Caco-2 (cell line): ENCODE measurements at regions not wholly inside any gene's neighbourhood (a gene's known extent, or its start where the extent isn't known, plus 50 kb on each side); places are given as distances from the start of the nearest gene placed in this dataset.

Source experiments
- BruUV-seq: library from RNA; stranded (reverse); fragments of 400-500 nt; replicated peaks from 2 replicates; lab custom pipeline; 2021; lab: Mats Ljungman, UMichigan
- CTCF ChIA-PET: fragments of 300-600 bp; sonication (Branson Sonifier 250); formaldehyde crosslinking; loops from one replicate; lab custom pipeline; 2022; ENCODE audit warnings: antibody characterized with exemption; lab: Charles Lee
- POLR2A ChIA-PET: fragments of 300-600 bp; sonication (Branson Sonifier 250); formaldehyde crosslinking; loops from one replicate; lab custom pipeline; 2022; ENCODE audit warnings: antibody characterized with exemption; lab: Charles Lee
- DNase-seq, 2 experiments: peaks; one replicate each; pipeline versions ENCODE4 v3.0.0 to v3.0.0-alpha.2; 2020 to 2022
- H3K27me3 ChIP-seq: replicated peaks from 2 replicates; pipeline ENCODE4 v1.6.0; 2011; ENCODE audit warnings: low read length; ENCODE audit not compliant: control insufficient read depth, insufficient read depth
- H3K36me3 ChIP-seq: 2 replicates; pipeline ENCODE4 v1.5.1; 2011; ENCODE audit warnings: low read length; ENCODE audit not compliant: control insufficient read depth, insufficient read depth
- H3K4me1 ChIP-seq: fragments of 250-450 bp; sonication (Bioruptor Pico); 2 replicates; pipeline ENCODE4 v1.5.1; 2020; ENCODE audit warnings: mild to moderate bottlenecking
- H3K4me3 ChIP-seq: 2 replicates; pipeline ENCODE4 v1.5.1; 2011; ENCODE audit warnings: low read depth, mild to moderate bottlenecking, control low read depth, low read length
- H3K9me3 ChIP-seq: fragments of 250-450 bp; sonication (Bioruptor Pico); 2 replicates; pipeline ENCODE4 v1.5.1; 2020; ENCODE audit warnings: mild to moderate bottlenecking, moderate library complexity
- H3K27ac Mint-ChIP-seq: one replicate; pipeline ENCODE4 v1.8.0; 2022; ENCODE audit warnings: mixed read lengths; ENCODE audit not compliant: unreplicated experiment
- H3K27me3 Mint-ChIP-seq: one replicate; pipeline ENCODE4 v1.8.0; 2022; ENCODE audit warnings: mixed read lengths; ENCODE audit not compliant: insufficient read depth, unreplicated experiment
- H3K36me3 Mint-ChIP-seq: one replicate; pipeline ENCODE4 v1.8.0; 2022; ENCODE audit warnings: mild to moderate bottlenecking, mixed read lengths; ENCODE audit not compliant: insufficient read depth, unreplicated experiment
- H3K4me1 Mint-ChIP-seq: one replicate; pipeline ENCODE4 v1.8.0; 2022; ENCODE audit warnings: low read depth, mixed read lengths; ENCODE audit not compliant: unreplicated experiment
- H3K4me3 Mint-ChIP-seq: one replicate; pipeline ENCODE4 v1.8.0; 2022; ENCODE audit warnings: mild to moderate bottlenecking, moderate library complexity, mixed read lengths; ENCODE audit not compliant: unreplicated experiment
- H3K9me3 Mint-ChIP-seq: one replicate; pipeline ENCODE4 v1.8.0; 2022; ENCODE audit warnings: mixed read lengths; ENCODE audit not compliant: unreplicated experiment
- intact Hi-C: fragments of 100-400 bp; cut with micrococcal nuclease; formaldehyde crosslinking; loops from one replicate; pipeline ENCODE4 v1.10.0; 2022; ENCODE audit not compliant: unreplicated experiment
- TF ChIP-seq, protein P1 (sequence below), 2 experiments: fragments of 200-600 bp in 1 of 2; IDR thresholded peaks; 1 replicate in 1 of 2; 2 replicates in 1 of 2; pipeline versions ENCODE4 v1.5.1 to v1.8.0; 2011 to 2022; ENCODE audit warnings: antibody characterized with exemption in 1 of 2, control low read depth in 1 of 2, inconsistent platforms in 1 of 2, low read depth in 1 of 2, low read length in 1 of 2, mild to moderate bottlenecking in 1 of 2, moderate library complexity in 1 of 2; ENCODE audit not compliant: insufficient read depth in 1 of 2, severe bottlenecking in 1 of 2, unreplicated experiment in 1 of 2

DNA sequence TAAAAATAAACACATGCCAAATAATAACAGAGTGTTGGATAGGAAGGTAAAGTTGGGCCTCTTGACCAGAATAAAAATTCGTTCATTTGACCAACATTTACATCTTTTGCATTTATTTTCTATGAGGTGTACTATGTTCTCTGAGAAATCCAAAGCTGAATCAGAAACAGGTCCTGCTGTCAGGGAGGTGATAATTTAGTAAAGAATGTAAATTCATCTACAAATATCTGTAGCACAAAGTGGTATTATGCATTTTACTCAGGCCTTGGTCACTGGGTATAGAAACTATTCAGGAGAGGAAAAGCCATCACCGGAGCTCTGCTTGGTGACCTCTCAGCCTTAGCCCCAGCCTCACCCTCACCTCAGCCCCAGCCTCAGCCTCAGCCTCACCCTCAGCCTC lies 208.9 kb downstream of the SPP2 start:
- no TSS peak for BruUV-seq
- intact Hi-C loops, result loop anchor here (5.0 kb wide), 2 partner anchors 47 to 243 kb away; no protein-coding TSS in a partner anchor
- ChIA-PET POLR2A (no interaction called here), CTCF (no interaction called here)
- no peak for DNase-seq
- Mint-ChIP-seq H3K4me3 (no peak overlapping the region), H3K27ac (no peak overlapping the region), H3K27me3 (no peaks in the 10 kb centered on the region), H3K9me3 (peaks cover 6% of the 10 kb centered on the region), H3K36me3 (peaks cover 8% of the 10 kb centered on the region), H3K4me1 (peaks cover 17% of the 10 kb centered on the region)
- Histone ChIP-seq H3K36me3 (no peaks in the 10 kb centered on the region), H3K4me3 (no peak overlapping the region), H3K9me3 (no peaks in the 10 kb centered on the region), H3K4me1 (peaks cover 45% of the 10 kb centered on the region), H3K27me3 (no peaks in the 10 kb centered on the region)
- TF ChIP-seq, protein P1, sequence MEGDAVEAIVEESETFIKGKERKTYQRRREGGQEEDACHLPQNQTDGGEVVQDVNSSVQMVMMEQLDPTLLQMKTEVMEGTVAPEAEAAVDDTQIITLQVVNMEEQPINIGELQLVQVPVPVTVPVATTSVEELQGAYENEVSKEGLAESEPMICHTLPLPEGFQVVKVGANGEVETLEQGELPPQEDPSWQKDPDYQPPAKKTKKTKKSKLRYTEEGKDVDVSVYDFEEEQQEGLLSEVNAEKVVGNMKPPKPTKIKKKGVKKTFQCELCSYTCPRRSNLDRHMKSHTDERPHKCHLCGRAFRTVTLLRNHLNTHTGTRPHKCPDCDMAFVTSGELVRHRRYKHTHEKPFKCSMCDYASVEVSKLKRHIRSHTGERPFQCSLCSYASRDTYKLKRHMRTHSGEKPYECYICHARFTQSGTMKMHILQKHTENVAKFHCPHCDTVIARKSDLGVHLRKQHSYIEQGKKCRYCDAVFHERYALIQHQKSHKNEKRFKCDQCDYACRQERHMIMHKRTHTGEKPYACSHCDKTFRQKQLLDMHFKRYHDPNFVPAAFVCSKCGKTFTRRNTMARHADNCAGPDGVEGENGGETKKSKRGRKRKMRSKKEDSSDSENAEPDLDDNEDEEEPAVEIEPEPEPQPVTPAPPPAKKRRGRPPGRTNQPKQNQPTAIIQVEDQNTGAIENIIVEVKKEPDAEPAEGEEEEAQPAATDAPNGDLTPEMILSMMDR (IDR thresholded peaks at IDR 0.05; ENCODE audit: insufficient read depth in 1 of 2, low read depth in 1 of 2, low read length in 1 of 2, severe bottlenecking in 1 of 2, unreplicated experiment in 1 of 2), result no peak

DNA sequence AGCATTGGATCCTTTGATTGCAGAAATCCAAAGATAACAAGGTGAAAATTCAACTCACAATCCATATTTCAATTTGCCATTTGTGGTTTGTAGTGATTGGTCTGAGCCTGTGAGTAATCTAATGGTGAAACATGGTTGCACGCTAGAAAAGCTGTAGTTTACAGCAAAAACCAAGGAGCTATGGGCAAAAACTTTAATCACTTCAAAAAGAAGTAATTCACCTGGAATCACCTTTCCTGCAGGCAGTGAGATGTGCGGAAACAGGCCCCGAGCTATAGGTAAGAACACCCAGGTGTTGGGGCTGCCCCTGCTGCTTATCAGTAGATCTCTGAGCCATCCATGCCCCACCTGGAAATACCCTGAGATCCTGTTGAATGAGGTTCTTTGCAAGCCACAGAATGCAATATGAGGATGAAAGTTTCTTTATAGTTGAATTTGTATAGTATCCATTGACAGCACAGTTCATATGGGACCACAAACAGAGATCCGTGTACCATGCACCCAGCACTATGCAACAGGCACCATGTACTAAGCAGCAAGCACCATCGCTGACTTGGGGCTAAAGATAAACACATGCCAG lies 208.2 kb downstream of the SPP2 start:
- Histone ChIP-seq H3K4me1 (peaks cover 45% of the 10 kb centered on the region), H3K36me3 (no peaks in the 10 kb centered on the region), H3K4me3 (no peak overlapping the region), H3K27me3 (no peaks in the 10 kb centered on the region), H3K9me3 (no peaks in the 10 kb centered on the region)
- peak overlapping the region; percentile 89 for H3K27ac Mint-ChIP-seq
- no TSS peak for BruUV-seq
- TF ChIP-seq, protein P1 (IDR thresholded peaks at IDR 0.05; ENCODE audit: insufficient read depth in 1 of 2, low read depth in 1 of 2, low read length in 1 of 2, severe bottlenecking in 1 of 2, unreplicated experiment in 1 of 2), result no peak
- DNase-seq, result peak in 1 of 2 experiments; percentile 41
- H3K9me3 Mint-ChIP-seq, result peaks cover 6% of the 10 kb centered on the region
- intact Hi-C loops, result loop anchor here (5.0 kb wide), 2 partner anchors 46 to 244 kb away; no protein-coding TSS in a partner anchor
- H3K4me1 Mint-ChIP-seq, result peaks cover 17% of the 10 kb centered on the region
- no peaks in the 10 kb centered on the region for H3K27me3 Mint-ChIP-seq
- H3K4me3 Mint-ChIP-seq, result peak overlapping the region; percentile 47
- CTCF ChIA-PET, result interaction anchor here (1.2 kb wide), 1 partner anchor 123 kb away, joined by 5 read pairs; no protein-coding TSS in a partner anchor
- peaks cover 8% of the 10 kb centered on the region for H3K36me3 Mint-ChIP-seq
- POLR2A ChIA-PET, result no interaction called here

DNA sequence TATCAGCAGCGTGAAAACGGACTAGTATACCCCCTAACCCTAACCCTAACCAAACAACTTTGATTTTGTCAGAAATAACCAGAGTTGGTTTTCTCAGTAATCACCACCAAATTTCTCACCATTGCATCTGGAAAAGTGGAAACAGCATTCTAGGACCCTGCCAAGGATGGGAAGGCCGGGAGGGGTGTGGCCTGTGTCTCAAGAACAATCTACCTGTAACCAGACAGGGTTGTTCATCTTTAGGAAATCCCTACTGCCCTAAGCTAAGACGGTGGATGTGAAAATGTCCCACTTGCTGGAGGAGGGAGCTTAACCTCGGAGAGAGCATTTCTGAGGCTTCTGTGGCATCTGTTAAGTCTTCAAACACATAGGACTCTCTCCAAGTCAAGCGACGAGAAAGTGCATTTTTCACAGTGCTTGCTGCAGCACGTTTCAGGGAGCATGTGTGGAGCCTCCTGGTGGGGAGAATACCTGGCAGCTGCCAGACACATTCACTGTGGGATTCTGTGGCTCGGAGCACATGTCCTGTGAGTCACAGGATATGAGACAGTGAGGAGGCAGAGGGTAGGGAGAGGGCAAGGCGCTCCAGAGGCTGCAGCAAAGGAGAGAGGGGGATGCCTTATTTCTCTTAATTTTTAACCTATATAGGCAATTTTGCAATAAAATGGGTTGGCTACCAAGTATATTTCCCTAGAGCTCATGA lies 207.5 kb downstream of the SPP2 start:
- Mint-ChIP-seq H3K4me3 (peak overlapping the region; percentile 47), H3K36me3 (peaks cover 8% of the 10 kb centered on the region), H3K9me3 (peaks cover 6% of the 10 kb centered on the region), H3K4me1 (peaks cover 17% of the 10 kb centered on the region), H3K27me3 (no peaks in the 10 kb centered on the region), H3K27ac (peak overlapping the region; percentile 89)
- ChIA-PET CTCF (interaction anchor here (1.2 kb wide), 2 partner anchors 46 to 122 kb away, joined by 3 to 5 read pairs; no protein-coding TSS in a partner anchor), POLR2A (no interaction called here)
- peak; percentile 72 to 84 for DNase-seq
- Histone ChIP-seq H3K36me3 (no peaks in the 10 kb centered on the region), H3K9me3 (no peaks in the 10 kb centered on the region), H3K4me3 (no peak overlapping the region), H3K27me3 (no peaks in the 10 kb centered on the region), H3K4me1 (peaks cover 45% of the 10 kb centered on the region)
- no TSS peak for BruUV-seq
- intact Hi-C loops, result loop anchor here (5.0 kb wide), 2 partner anchors 46 to 244 kb away; no protein-coding TSS in a partner anchor
- TF ChIP-seq, protein P1 (IDR thresholded peaks at IDR 0.05; ENCODE audit: insufficient read depth in 1 of 2, low read depth in 1 of 2, low read length in 1 of 2, severe bottlenecking in 1 of 2, unreplicated experiment in 1 of 2), result peak; percentile 46 to 70
